SKM-1 (cell line): ENCODE measurements at regions not wholly inside any gene's neighbourhood (a gene's known extent, or its start where the extent isn't known, plus 50 kb on each side); places are given as distances from the start of the nearest gene placed in this dataset.

Experiments used
- DNase-seq: peaks from one replicate; lab custom pipeline; 2025; ENCODE audit not compliant: unreplicated experiment; lab: John Stamatoyannopoulos, UW

- no peak for DNase-seq
Measured at GRCh38 chr11:23022854-23023253, 162.6 kb upstream of the CCDC179 start.

GRCh38 chr11:23023319-23023718 lies 163.0 kb upstream of the CCDC179 start:
- DNase-seq: no peak

GRCh38 chr11:23041001-23041503 lies 180.8 kb upstream of the CCDC179 start:
- no peak for DNase-seq

- DNase-seq: no peak
Measured at GRCh38 chr11:23058656-23059055, 198.4 kb upstream of the CCDC179 start.

DNA sequence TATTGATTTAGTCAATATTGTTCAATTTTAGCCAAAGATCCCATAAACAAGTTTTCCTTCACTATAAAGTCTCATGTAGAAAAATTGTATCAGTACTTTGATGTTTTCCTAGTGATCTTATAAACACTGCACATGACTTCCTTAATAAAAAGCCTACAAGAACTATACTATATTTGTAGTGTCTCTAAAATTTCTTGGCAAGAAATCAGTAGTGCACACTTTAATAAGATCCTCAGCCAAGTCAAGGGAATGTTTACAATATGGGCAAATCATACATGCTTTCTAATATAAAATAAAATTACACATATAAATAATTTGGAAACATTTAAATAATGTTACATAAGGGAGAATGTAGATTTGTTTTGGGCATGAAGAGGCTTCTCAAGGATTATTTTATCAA lies 203.0 kb upstream of the CCDC179 start:
- no peak for DNase-seq

- DNase-seq: no peak
Measured at GRCh38 chr11:23078289-23078971, 218.2 kb upstream of the CCDC179 start.

- no peak for DNase-seq
Measured at GRCh38 chr11:23079382-23079813, 219.1 kb upstream of the CCDC179 start.

DNA sequence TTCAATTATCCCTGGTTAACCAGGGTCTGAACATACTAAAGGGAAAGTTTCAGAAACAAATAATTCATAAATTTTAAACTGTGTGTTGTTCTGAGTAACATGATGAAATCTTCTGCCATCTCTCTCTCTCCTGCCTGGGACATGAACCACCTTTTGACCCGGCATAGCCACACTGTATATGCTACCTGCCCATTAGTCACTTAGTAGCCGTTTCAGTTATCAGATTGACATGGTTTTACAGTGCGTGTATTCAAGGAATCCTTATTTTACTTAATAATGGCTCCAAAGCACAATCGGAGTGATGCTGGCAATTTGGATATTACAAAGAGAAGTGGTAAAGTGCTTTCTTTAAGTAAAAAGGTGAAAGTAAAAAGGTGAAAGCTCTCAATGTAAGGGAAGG lies 227.1 kb upstream of the CCDC179 start:
- no peak for DNase-seq

- DNase-seq: no peak
Measured at GRCh38 chr11:23090659-23091058, 230.4 kb upstream of the CCDC179 start.

- DNase-seq: no peak
Measured at GRCh38 chr11:23095650-23096189, 235.4 kb upstream of the CCDC179 start.

DNA sequence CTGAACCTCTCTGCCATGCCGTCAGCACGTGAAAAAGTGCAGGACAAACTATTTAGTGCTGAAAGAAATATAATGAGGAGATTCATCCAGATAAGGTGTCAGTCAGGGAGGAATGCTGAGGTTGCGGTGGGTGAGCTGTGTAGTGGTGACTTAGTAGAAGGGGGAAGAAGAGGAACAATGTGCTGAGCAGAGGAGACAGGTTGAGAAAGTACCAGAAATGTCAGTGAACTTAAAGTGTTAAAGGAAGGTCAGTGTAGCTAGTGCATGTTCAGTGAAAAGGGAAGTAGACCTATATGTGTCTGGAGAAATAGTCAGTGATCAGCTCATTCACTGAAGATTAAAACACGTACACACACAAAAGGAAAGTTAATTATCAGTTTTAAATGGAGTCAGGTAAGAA lies 237.6 kb upstream of the CCDC179 start:
- peak; percentile 50 for DNase-seq

- no peak for DNase-seq
Measured at GRCh38 chr11:23099256-23099655, 239.0 kb upstream of the CCDC179 start.

GRCh38 chr11:23100726-23101125 lies 240.5 kb upstream of the CCDC179 start:
- no peak for DNase-seq

DNA sequence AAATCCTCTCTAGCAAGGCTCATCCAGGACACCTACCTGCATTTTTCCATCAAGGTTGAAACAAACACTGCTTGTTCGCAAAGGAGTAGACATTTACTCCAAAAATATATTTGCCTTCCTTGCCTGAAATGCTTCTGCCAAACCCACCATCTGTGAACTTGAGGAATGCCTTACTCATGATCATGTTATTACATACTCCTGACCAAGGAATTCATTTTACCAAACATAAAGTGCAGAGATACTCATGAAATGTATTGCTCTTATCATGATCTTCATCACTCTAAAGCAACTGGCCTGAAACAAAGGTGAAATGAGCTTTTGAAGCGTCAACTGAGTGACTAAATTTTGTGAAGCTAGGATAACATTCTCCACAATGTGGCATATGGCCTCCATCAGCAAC lies 243.1 kb upstream of the CCDC179 start:
- no peak for DNase-seq

DNA sequence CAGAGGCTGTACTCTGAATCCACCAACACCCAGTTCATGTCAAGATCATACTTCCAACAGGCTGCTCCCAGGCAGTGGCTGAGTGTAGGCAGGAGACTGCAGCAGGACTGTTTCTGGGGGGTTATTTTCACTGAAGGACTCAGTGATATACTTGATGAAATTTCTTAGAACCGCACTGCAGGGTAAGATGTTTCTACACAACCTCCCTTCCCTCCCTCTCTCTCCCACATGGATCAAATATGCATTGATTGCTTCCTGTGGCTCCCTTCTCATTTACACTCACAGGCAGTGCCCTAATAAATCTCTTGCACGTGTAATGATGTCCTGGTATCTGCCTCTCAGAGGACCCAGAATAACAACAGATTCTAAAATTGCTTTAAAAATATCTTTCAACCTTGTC lies 251.3 kb upstream of the CCDC179 start:
- no peak for DNase-seq

DNA sequence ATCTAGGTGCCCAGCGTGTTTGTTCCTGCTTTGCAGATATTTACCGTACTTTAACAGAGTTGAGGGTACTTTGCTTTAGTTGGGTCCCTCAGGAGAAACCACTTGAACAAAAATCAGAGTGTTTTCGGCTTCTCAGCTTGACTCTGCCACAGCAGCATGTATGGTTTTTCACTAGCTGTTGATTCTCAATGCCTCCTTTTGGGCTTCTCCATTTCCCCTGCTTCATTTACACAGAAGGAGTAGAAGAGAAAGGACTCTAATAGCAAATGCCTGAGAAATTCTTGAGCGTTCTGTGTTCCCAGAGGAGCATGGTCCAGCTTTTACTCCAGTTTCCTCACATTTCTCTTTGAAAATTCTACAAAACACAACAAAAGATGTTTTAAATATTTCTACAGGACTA lies 252.1 kb upstream of the CCDC179 start:
- DNase-seq: no peak

DNA sequence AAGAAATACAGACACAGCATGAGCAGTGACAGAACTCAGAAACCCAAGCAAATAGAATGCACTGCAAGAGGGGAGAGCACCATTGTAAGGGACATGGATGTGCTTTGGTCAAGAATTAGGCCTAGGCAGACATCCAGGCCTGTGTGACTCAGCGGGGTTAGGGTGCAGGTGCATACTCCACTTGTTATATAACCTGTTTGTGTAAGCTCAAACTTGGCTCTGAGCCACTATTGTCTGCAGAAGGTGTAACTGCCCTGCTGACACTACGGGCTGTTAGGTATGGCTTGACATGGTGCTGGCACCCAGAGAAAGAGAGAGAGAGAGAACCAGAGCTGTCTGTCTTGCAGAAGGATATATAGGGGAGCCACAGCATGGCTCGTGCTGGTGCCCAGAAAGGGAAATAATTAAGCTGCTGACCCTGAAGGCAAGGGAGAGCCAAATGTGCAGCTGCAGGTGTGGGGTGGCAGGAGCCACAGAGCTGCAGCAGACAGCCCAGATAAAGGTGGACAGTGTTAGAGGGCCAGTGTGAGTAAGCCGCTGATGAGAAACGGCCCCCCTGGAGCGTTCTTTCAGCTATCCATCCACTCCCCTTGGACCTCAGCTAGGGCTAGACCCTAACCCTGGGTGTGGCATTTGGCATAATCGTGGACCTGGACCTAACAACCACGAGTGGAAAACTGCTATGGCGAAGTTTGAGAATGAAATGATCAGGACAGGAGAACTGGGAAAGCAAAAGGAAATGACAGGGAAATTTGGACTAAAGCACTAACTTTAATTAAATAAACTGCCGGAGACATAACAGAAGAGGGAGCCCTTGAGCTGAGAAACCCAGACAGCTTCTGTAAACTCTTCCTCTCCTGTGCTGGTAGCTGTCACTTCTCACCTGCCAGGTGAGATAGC lies 253.0 kb upstream of the CCDC179 start:
- DNase-seq: peak; percentile 8

DNA sequence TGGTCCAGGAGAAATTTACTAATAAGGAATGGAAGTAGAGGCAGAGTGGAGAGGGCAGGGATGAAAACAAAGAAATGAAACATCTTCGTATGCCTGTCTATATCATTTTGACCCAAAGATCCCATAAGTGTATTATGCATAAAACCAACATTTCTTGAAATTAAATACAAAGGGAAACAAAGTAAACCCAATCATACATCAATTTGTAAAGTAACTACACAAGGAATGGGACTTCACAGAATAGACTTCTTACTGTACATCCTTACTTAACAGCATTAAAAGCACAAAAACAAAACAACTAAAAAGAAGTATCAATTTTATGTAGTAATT lies 253.6 kb upstream of the CCDC179 start:
- DNase-seq: no peak

DNA sequence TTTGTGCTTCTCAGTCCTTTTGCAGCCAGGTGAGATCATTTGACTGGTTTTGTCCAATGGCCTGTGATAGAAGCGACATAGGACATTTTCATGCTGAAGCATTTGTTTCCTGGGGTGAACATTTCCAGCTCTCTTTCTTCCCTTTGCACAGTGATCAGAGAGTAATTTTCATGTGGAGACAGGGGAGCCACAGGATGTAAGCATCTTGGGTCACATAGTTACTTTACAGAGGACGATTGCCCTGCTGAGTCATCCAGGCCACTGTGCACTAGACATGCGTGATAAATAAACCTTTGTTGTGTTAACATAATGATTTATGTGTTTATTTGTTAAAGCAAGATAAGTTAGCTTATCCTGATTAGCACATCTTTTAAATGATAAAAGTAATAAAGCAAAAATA lies 263.5 kb upstream of the CCDC179 start:
- no peak for DNase-seq

GRCh38 chr11:23124249-23124648 lies 264.0 kb upstream of the CCDC179 start:
- no peak for DNase-seq

DNA sequence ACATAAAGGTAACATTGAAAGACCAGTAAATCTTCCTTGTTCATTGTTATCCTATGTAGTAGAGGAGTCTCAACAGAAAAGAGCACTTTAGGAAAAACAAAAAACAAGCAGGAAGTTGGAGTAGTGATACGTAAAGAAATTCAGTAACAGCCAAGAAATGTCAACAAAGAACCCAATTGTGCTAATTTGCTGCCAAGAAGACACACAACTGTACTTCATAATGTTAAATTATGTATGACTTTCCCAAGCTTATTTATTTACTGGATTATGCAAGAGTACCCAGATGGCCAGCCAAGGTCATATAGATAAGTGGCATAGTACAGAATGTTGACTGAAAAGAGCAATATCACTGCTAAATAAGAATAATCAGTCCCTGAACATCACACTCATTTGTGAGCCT lies 264.7 kb upstream of the CCDC179 start:
- DNase-seq: no peak

- no peak for DNase-seq
Measured at GRCh38 chr11:23127706-23128105, 267.4 kb upstream of the CCDC179 start.
